Activated CD4-positive, alpha-beta T cell treated with anti-CD3 and anti-CD28 coated beads, Interleukin-2, amount 10 ng/mL, durations not matched to agents 24 days and 14 days (primary cell): ENCODE measurements at regions not wholly inside any gene's neighbourhood (a gene's known extent, or its start where the extent isn't known, plus 50 kb on each side); places are given as distances from the start of the nearest gene placed in this dataset.

Source experiments
- DNase-seq: peaks from one replicate; pipeline ENCODE4 v3.0.0; 2022
- H3K27ac Mint-ChIP-seq: one replicate; pipeline ENCODE4 v1.8.0; 2022; ENCODE audit warnings: mild to moderate bottlenecking, mixed read lengths
- H3K27me3 Mint-ChIP-seq: one replicate; pipeline ENCODE4 v1.8.0; 2022; ENCODE audit warnings: mixed read lengths
- H3K36me3 Mint-ChIP-seq: one replicate; pipeline ENCODE4 v1.8.0; 2022; ENCODE audit warnings: low read depth, mild to moderate bottlenecking, mixed read lengths
- H3K4me1 Mint-ChIP-seq: one replicate; pipeline ENCODE4 v1.8.0; 2021; ENCODE audit warnings: mixed read lengths
- H3K4me3 Mint-ChIP-seq: one replicate; pipeline ENCODE4 v1.8.0; 2022; ENCODE audit warnings: mild to moderate bottlenecking, moderate library complexity, mixed read lengths
- H3K9me3 Mint-ChIP-seq: one replicate; pipeline ENCODE4 v1.8.0; 2021; ENCODE audit warnings: mixed read lengths
- intact Hi-C: fragments of 100-400 bp; cut with micrococcal nuclease; formaldehyde crosslinking; loops from one replicate; pipeline ENCODE4 v1.15.1; 2023

DNA sequence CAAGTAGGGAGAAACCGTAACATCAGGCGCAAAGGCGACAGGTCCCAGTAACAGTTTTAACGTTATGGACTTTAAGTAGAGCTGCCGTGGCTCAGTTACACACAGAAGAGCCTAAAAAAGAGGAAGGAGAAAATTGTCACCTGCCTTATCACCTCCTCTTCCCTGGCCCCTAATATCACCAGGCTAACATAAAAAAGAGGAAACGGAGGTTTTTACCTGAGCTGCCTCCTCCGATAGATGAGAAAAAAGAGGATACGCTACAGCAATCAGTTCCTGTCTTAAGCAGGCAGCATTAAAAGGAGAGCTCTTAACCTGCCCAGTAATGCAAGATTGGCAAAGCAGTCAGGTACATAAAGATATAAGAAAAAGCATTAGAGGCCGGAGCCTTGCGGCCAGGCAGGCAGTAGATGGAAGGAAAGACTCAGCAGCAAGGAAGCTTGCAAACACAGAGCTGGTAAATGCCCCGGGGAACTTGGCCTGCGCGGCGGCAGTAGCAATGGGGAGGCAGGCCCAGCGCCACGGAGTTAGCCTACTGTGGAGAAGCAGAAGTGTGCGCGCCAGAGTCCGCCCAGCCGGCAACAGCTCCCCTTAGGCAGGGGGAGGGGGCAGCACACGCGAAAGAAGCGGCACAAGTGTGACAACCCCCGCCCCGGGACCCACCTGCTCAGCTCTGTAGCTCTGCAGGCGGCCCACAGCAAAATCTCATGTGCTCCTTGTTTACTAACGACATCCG, 116.3 kb upstream of the SCN7A start:
- intact Hi-C loops, result no loop called here
- no peak for DNase-seq
- H3K36me3 Mint-ChIP-seq, result no peaks in the 10 kb centered on the region
- H3K27me3 Mint-ChIP-seq, result peaks cover 3% of the 10 kb centered on the region
- H3K4me1 Mint-ChIP-seq, result no peaks in the 10 kb centered on the region
- no peak overlapping the region for H3K4me3 Mint-ChIP-seq
- H3K9me3 Mint-ChIP-seq, result no peaks in the 10 kb centered on the region
- H3K27ac Mint-ChIP-seq, result no peak overlapping the region

DNA sequence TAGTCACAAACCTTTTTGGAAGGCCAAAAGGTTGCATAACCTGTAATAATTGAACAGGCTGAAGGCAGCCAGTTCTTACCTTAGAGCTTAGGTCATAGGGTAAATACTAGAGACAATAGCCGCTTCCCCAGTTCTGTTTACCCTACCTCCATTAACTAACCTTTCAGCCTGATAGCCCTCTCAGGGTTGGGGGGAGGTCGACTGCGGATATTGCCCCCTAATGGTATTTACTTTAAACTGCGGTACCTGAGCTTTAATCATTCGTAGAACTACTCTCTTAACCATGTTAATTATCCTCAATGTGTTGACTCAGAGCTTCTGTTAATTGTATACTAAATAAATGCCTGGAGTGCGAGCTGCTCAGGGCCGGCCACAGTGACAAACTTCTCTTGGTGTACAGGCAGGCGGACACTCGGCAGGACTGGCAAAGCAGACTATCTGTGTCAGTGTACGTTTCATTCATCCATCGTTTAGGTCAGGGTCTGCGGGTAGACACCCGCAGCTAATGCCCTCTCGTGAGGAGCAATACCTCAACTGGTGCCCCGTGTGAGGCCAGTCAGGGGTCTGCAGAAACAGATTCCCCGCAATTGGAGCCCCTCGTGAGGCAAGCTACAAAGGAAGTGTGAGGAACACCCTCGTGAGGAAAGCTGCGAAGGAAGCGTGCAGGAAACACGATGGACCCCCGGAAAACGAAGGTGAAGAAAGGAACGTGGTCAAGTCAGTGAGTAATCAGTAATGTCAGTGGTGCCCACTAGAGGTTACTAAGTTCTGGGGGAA, 115.3 kb upstream of the SCN7A start:
- Mint-ChIP-seq H3K4me1 (no peaks in the 10 kb centered on the region), H3K27ac (no peak overlapping the region), H3K4me3 (no peak overlapping the region), H3K27me3 (peaks cover 3% of the 10 kb centered on the region), H3K9me3 (no peaks in the 10 kb centered on the region), H3K36me3 (no peaks in the 10 kb centered on the region)
- DNase-seq, result no peak
- intact Hi-C loops, result no loop called here

DNA sequence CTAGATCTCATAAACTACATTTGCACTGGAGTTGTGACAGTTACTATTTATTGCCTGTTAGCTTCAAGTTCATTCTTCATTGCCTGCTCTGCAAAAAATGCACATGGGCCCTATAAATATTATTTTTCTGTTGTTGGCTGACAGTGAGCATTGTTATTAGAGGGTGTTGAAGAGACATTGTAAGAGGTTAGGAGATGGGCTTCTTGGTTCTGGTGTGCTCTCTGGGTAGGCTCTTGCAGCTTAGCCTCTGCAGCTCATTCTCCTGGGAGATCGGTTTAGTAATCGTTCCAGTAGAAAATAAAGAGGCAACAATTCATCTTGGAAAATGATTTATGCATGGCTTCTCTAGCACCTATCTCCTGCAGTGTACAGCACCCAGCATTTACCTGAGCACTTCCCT, 113.8 kb upstream of the SCN7A start:
- intact Hi-C loops, result no loop called here
- Mint-ChIP-seq H3K9me3 (no peaks in the 10 kb centered on the region), H3K27ac (no peak overlapping the region), H3K4me1 (no peaks in the 10 kb centered on the region), H3K4me3 (no peak overlapping the region), H3K27me3 (peaks cover 3% of the 10 kb centered on the region), H3K36me3 (no peaks in the 10 kb centered on the region)
- DNase-seq, result no peak

DNA sequence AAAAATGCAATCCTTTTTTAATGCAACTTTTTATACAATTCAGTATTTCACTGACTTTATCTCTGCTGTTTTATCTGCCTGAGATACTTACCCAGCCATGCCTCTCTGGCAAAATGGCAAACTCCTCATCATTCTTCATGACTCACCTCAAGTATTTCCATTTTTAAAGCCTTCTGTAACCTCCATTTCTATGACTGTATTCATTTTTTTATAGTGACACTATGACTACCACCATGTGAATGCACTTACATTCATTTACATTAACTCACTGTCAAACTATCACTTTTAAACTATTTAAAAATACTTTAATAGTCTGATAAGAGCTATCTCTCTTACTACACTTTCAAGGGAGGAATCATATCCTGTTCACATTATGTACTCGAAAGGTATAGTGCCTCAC, 99.4 kb upstream of the SCN7A start:
- no peaks in the 10 kb centered on the region for H3K27me3 Mint-ChIP-seq
- H3K36me3 Mint-ChIP-seq, result no peaks in the 10 kb centered on the region

DNA sequence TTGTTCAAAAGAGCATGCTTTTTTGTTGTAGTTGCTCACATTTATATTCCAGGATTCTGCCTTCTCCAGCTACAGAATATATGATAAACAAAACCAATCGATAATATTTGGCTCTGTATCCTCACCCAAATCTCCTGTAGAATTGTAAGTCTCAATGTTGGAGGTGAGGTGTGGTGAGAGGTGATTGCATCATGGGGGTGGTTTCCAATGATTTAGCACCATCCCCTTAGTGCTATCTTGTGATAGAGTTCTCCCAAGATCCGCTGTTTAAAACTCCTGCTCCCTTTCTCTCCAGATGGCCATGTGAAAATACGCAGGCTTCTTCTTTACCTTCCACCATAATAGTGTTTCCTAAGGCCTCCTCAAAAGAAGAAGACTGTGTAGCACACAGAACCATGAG, 98.7 kb upstream of the SCN7A start:
- intact Hi-C loops, result no loop called here
- Mint-ChIP-seq H3K4me1 (no peaks in the 10 kb centered on the region), H3K27me3 (no peaks in the 10 kb centered on the region), H3K4me3 (no peak overlapping the region), H3K9me3 (peaks cover 4% of the 10 kb centered on the region), H3K36me3 (no peaks in the 10 kb centered on the region), H3K27ac (no peak overlapping the region)
- DNase-seq, result no peak

More for the DNA sequence above, 99.4 kb upstream of the SCN7A start:
- intact Hi-C loops, result no loop called here
- H3K4me1 Mint-ChIP-seq, result no peaks in the 10 kb centered on the region
- peaks cover 4% of the 10 kb centered on the region for H3K9me3 Mint-ChIP-seq
- H3K4me3 Mint-ChIP-seq, result no peak overlapping the region
- no peak overlapping the region for H3K27ac Mint-ChIP-seq
- DNase-seq, result no peak

DNA sequence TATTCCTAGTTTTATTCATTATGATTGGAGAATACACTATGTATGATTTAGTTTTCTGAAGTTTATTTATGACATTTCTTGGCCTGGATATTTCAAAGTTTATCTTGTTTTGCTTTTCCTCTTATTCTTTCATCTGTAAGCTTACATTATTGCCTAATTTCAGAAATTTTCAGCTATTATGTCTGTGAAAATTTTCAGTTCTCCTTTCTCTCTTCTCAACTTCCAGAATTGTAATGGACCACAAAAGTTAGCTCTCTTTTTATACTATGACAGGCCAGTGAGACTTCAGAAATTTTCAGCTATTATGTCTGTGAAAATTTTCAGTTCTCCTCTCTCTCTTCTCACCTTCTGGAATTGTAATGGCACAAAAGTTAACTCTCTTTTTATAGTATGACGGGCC, 97.2 kb upstream of the SCN7A start:
- H3K4me3 Mint-ChIP-seq, result no peak overlapping the region
- H3K36me3 Mint-ChIP-seq, result no peaks in the 10 kb centered on the region
- H3K4me1 Mint-ChIP-seq, result no peaks in the 10 kb centered on the region

DNA sequence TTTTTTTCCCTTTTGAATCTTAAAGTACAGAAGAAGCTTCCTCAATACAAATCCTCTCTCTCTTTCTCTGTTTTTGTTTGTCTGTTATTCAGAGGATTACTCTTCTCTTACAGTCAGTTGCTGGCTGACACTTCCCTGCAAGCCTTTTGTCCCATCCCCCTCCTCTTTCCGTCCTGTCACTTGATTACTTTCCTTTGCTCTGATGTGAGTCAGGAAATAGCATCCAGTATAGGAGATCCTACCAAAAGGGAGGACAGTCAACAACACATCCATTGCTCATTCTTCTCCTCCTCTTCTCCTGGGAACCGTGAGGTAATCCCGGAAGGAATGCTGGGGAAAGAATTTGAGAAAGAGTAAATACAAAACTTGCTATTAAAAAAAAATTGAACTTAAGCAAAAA, 79.3 kb upstream of the SCN7A start:
- no peaks in the 10 kb centered on the region for H3K4me1 Mint-ChIP-seq
- H3K36me3 Mint-ChIP-seq, result no peaks in the 10 kb centered on the region
- H3K27ac Mint-ChIP-seq, result no peak overlapping the region
- no peaks in the 10 kb centered on the region for H3K27me3 Mint-ChIP-seq
- no peaks in the 10 kb centered on the region for H3K9me3 Mint-ChIP-seq
- no peak overlapping the region for H3K4me3 Mint-ChIP-seq
- no peak for DNase-seq
- intact Hi-C loops, result no loop called here

More for the DNA sequence above, 97.2 kb upstream of the SCN7A start:
- no peak for DNase-seq
- Mint-ChIP-seq H3K27me3 (no peaks in the 10 kb centered on the region), H3K9me3 (no peaks in the 10 kb centered on the region), H3K27ac (no peak overlapping the region)
- intact Hi-C loops, result no loop called here

DNA sequence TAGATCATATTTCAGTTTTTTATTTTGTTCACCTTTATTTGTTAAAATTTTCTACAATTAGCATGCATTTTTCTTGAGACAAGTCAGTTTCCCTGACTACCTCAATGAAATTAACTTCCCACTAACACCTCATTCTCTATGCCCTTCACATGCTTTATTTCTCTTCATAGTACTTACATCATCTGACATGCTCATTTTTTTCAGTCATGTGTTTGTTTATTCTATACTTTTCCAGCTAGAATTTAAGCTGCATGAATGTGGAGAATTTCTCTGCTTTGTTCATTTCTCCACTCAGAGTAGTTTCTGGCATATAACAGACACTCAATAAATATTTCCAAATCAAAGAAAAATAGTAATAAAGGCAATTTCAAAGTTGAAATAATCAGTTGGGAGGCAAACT, 78.9 kb upstream of the SCN7A start:
- Mint-ChIP-seq H3K4me3 (no peak overlapping the region), H3K9me3 (no peaks in the 10 kb centered on the region), H3K27ac (no peak overlapping the region), H3K4me1 (no peaks in the 10 kb centered on the region), H3K27me3 (no peaks in the 10 kb centered on the region), H3K36me3 (no peaks in the 10 kb centered on the region)
- no peak for DNase-seq
- intact Hi-C loops, result no loop called here

DNA sequence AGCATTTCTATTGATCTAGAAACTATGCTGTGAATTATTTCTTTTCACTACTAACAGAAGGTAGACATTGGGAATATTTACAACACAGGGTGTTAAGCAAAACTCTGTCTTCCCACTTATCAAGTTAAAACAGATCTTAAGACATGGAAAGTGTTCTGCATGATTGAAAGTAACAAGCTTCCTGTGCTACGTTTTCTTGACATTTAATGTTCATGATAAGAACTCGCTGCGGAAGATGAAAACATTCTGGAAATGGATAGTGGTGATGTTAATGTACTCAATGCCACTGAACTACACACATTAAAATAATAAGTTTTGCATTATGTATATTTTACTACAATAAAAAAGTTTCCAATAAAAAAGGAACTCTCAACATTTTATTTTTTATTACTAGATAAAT, 74.4 kb upstream of the SCN7A start:
- H3K27ac Mint-ChIP-seq, result no peak overlapping the region
- intact Hi-C loops, result no loop called here
- no peaks in the 10 kb centered on the region for H3K4me1 Mint-ChIP-seq
- H3K36me3 Mint-ChIP-seq, result no peaks in the 10 kb centered on the region
- H3K4me3 Mint-ChIP-seq, result no peak overlapping the region
- no peak for DNase-seq
- H3K9me3 Mint-ChIP-seq, result no peaks in the 10 kb centered on the region
- H3K27me3 Mint-ChIP-seq, result no peaks in the 10 kb centered on the region

DNA sequence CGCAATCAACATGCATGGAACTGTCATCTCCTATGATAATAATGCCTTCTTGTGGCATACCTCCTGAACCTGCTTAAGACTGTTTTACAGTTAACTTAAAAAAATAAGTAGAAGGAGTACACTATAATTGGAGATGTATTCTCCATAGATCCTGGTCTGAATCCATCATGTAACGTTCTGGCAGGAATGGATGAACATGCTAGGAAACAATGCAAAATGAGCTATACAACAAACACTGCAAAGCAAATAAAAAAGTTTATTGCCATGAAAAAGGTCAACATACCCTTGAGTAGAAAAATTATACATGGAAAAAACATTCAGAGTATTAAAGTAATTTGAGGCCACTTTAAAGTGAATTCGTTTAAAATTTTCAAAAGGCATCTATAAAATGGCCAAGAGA, 71.5 kb upstream of the SCN7A start:
- H3K9me3 Mint-ChIP-seq, result no peaks in the 10 kb centered on the region
- no peak for DNase-seq
- no peaks in the 10 kb centered on the region for H3K4me1 Mint-ChIP-seq
- no peaks in the 10 kb centered on the region for H3K27me3 Mint-ChIP-seq
- intact Hi-C loops, result no loop called here
- H3K36me3 Mint-ChIP-seq, result no peaks in the 10 kb centered on the region
- no peak overlapping the region for H3K4me3 Mint-ChIP-seq
- no peak overlapping the region for H3K27ac Mint-ChIP-seq

DNA sequence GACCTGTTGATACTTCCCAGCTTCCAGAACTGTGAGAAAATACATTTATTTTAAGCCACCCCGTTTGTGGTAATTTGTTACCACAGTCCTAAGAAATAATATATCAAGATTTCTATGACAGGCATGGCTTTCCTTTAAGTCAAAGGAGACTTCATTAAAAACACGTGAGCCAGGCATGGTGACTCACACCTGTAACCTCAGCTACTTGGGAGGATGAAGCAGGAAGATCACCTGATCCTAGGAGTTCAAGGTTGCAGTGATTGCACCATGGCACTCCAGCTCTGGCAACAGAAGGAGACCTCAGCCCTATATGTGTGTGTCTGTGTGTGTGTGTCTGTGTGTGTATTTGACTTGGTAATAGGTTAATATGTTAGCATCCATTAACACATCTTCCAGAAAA, 69.8 kb upstream of the SCN7A start:
- Mint-ChIP-seq H3K9me3 (no peaks in the 10 kb centered on the region), H3K4me1 (no peaks in the 10 kb centered on the region), H3K4me3 (no peak overlapping the region), H3K27ac (no peak overlapping the region), H3K27me3 (no peaks in the 10 kb centered on the region), H3K36me3 (no peaks in the 10 kb centered on the region)
- intact Hi-C loops, result no loop called here
- DNase-seq, result no peak

DNA sequence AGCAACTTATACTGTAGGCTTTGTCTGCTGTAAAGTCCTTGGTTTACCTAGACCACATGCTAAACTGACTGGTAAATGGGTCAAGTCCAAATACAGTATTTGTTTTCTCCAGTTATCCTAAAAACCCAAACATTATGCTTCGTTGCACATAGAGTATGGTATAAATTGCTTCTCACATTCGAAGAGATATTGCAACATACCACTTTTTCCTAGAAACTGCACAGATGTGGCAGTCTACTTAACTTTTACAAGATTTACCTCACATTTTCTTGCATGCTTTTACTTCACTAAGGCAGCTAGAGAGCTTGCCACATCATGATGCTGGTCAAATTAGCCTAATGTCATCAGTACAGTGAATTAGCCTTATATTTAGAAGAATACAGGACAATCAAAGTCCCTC, 66.0 kb upstream of the SCN7A start:
- no peaks in the 10 kb centered on the region for H3K27me3 Mint-ChIP-seq
- H3K36me3 Mint-ChIP-seq, result no peaks in the 10 kb centered on the region
- H3K4me3 Mint-ChIP-seq, result no peak overlapping the region
- H3K27ac Mint-ChIP-seq, result no peak overlapping the region
- H3K4me1 Mint-ChIP-seq, result no peaks in the 10 kb centered on the region
- intact Hi-C loops, result no loop called here
- H3K9me3 Mint-ChIP-seq, result no peaks in the 10 kb centered on the region
- no peak for DNase-seq

DNA sequence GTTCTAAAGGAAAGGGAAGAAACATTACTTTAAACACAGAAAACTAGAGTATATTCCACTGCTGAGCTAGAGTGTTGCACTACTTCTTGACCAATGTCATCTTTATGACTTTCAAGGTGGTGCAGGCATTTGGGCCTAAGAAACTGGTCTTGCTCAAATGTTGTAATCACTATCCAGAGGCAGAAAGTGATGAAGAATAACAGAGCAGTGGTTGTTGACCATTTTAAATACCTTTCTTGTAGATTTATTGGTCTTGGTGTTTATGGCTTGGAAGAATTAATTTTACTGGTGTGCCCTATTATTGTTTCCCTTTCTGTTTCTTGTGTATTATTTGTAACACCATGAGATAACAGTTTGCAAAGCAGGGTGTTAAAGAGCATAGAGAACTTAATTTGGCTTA, 56.9 kb upstream of the SCN7A start:
- Mint-ChIP-seq H3K4me1 (no peaks in the 10 kb centered on the region), H3K9me3 (no peaks in the 10 kb centered on the region), H3K36me3 (no peaks in the 10 kb centered on the region), H3K27ac (no peak overlapping the region), H3K27me3 (no peaks in the 10 kb centered on the region), H3K4me3 (no peak overlapping the region)
- intact Hi-C loops, result no loop called here
- no peak for DNase-seq

DNA sequence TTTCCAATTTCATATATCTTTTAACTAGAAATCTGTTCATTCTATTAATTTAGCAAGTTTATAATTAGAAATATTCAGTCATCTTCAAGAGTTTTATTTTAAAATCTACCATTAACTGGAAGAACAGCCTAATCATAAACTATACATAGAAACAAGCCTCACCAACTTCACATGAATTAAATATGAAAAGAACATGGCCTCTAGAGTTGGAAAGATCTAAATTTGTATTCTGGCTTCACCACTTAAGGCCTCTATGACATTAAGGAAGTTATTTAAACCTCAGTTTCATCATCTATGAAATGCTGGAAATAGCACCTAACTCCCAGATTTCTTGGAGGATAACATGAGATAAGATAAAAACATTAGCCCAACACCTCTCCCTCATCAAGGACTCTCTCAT, 51.4 kb upstream of the SCN7A start:
- no peak overlapping the region for H3K27ac Mint-ChIP-seq
- H3K27me3 Mint-ChIP-seq, result no peaks in the 10 kb centered on the region
- no peak for DNase-seq
- H3K9me3 Mint-ChIP-seq, result no peaks in the 10 kb centered on the region
- H3K36me3 Mint-ChIP-seq, result no peaks in the 10 kb centered on the region
- no peaks in the 10 kb centered on the region for H3K4me1 Mint-ChIP-seq
- no peak overlapping the region for H3K4me3 Mint-ChIP-seq
- intact Hi-C loops, result no loop called here
